Upper lobe of right lung (tissue), 1 donor: ENCODE measurements at regions not wholly inside any gene's neighbourhood (a gene's known extent, or its start where the extent isn't known, plus 50 kb on each side); places are given as distances from the start of the nearest gene placed in this dataset.
"Not testable (repeated sequence)": the region's sequence is repeated elsewhere in the genome, so short reads cannot be mapped to it uniquely, and the experiment has no call there.

Experiments
- ATAC-seq: fragments of 200-7000 bp; cut with Tn5 transposase; one replicate; pipeline ENCODE4 v1.9.1; 2020; ENCODE audit warnings: mild to moderate bottlenecking, moderate library complexity
- DNase-seq: peaks from one replicate; pipeline ENCODE4 v3.0.0-alpha.2; 2020
- H3K27ac ChIP-seq: fragments of 200-600 bp; one replicate; pipeline ENCODE4 v1.8.0; 2022
- H3K27me3 ChIP-seq: fragments of 200-600 bp; one replicate; pipeline ENCODE4 v1.8.0; 2022; ENCODE audit warnings: mild to moderate bottlenecking
- H3K36me3 ChIP-seq: fragments of 200-600 bp; one replicate; pipeline ENCODE4 v1.8.0; 2022
- H3K4me1 ChIP-seq: fragments of 200-600 bp; one replicate; pipeline ENCODE4 v1.8.0; 2022
- H3K4me3 ChIP-seq: fragments of 200-600 bp; one replicate; pipeline ENCODE4 v1.8.0; 2022; ENCODE audit warnings: mild to moderate bottlenecking
- H3K9me3 ChIP-seq: fragments of 200-600 bp; one replicate; pipeline ENCODE4 v1.8.0; 2022
- CTCF ChIP-seq: fragments of 200-600 bp; IDR thresholded peaks from one replicate; pipeline ENCODE4 v1.8.0; 2022; ENCODE audit warnings: antibody characterized with exemption
- intact Hi-C: fragments of 100-400 bp; cut with DNase I; formaldehyde crosslinking; loops from one replicate; pipeline ENCODE4 v1.11.0; 2022
- donor health status: DM: no; HTN: yes; CAD: no; lungs with severe emphysema.

GRCh38 chr12:47370421-47370820 lies 290.7 kb upstream of the AMIGO2 start:
- Histone ChIP-seq H3K27me3 (no peaks in the 10 kb centered on the region), H3K36me3 (no peaks in the 10 kb centered on the region), H3K4me3 (no peak overlapping the region), H3K4me1 (no peaks in the 10 kb centered on the region), H3K9me3 (no peaks in the 10 kb centered on the region), H3K27ac (no peak overlapping the region)
- no peak for TF ChIP-seq CTCF
- DNase-seq (no peak), ATAC-seq (no peak)
- intact Hi-C loops = no loop called here

GRCh38 chr12:47369085-47369484 lies 289.3 kb upstream of the AMIGO2 start:
- H3K4me3 ChIP-seq = no peak overlapping the region
- no peaks in the 10 kb centered on the region for H3K36me3 ChIP-seq
- no peak for TF ChIP-seq CTCF
- intact Hi-C loops = no loop called here
- H3K27ac ChIP-seq = no peak overlapping the region
- ATAC-seq = no peak
- no peaks in the 10 kb centered on the region for H3K4me1 ChIP-seq
- no peaks in the 10 kb centered on the region for H3K9me3 ChIP-seq
- no peak for DNase-seq
- no peaks in the 10 kb centered on the region for H3K27me3 ChIP-seq

- ATAC-seq (no peak), DNase-seq (no peak)
- H3K9me3 ChIP-seq = no peaks in the 10 kb centered on the region
- no peaks in the 10 kb centered on the region for H3K27me3 ChIP-seq
- TF ChIP-seq CTCF = no peak
- no peaks in the 10 kb centered on the region for H3K4me1 ChIP-seq
- H3K36me3 ChIP-seq = no peaks in the 10 kb centered on the region
- no peak overlapping the region for H3K4me3 ChIP-seq
- no peak overlapping the region for H3K27ac ChIP-seq
- intact Hi-C loops = no loop called here
Measured at GRCh38 chr12:47367912-47368537, 288.3 kb upstream of the AMIGO2 start.

- intact Hi-C loops = no loop called here
Measured at GRCh38 chr12:47366579-47366978, 286.8 kb upstream of the AMIGO2 start.

GRCh38 chr12:47366157-47366556 lies 286.4 kb upstream of the AMIGO2 start:
- no peak for DNase-seq
- intact Hi-C loops = no loop called here

More at GRCh38 chr12:47366579-47366978, 286.8 kb upstream of the AMIGO2 start:
- H3K4me1 ChIP-seq = peaks cover 2% of the 10 kb centered on the region
- no peak for TF ChIP-seq CTCF
- H3K27ac ChIP-seq = no peak overlapping the region
- ATAC-seq = no peak
- H3K36me3 ChIP-seq = no peaks in the 10 kb centered on the region
- H3K27me3 ChIP-seq = no peaks in the 10 kb centered on the region
- no peak overlapping the region for H3K4me3 ChIP-seq
- DNase-seq = no peak
- no peaks in the 10 kb centered on the region for H3K9me3 ChIP-seq

GRCh38 chr12:47365443-47366076 lies 285.8 kb upstream of the AMIGO2 start:
- DNase-seq, H3K4me3 ChIP-seq, H3K9me3 ChIP-seq, intact Hi-C loops, ATAC-seq, H3K27me3 ChIP-seq, H3K27ac ChIP-seq, H3K36me3 ChIP-seq: not testable (repeated sequence)
- H3K4me1 ChIP-seq = peaks cover 11% of the 10 kb centered on the region

More at GRCh38 chr12:47366157-47366556, 286.4 kb upstream of the AMIGO2 start:
- ATAC-seq = no peak
- no peaks in the 10 kb centered on the region for H3K27me3 ChIP-seq
- H3K36me3 ChIP-seq = no peaks in the 10 kb centered on the region
- H3K9me3 ChIP-seq = no peaks in the 10 kb centered on the region
- H3K4me3 ChIP-seq = no peak overlapping the region
- no peak overlapping the region for H3K27ac ChIP-seq
- TF ChIP-seq CTCF = no peak
- H3K4me1 ChIP-seq = peaks cover 6% of the 10 kb centered on the region
